Progenitor cell of endocrine pancreas (in vitro differentiated cells): ENCODE measurements at regions not wholly inside any gene's neighbourhood (a gene's known extent, or its start where the extent isn't known, plus 50 kb on each side); places are given as distances from the start of the nearest gene placed in this dataset.

Source experiments
- DNase-seq: peaks from one replicate; pipeline ENCODE4 v3.0.0; 2021; ENCODE audit warnings: low spot score; ENCODE audit not compliant: unreplicated experiment
- H3K27ac Mint-ChIP-seq: 2 replicates; pipeline ENCODE4 v1.8.0; 2021; ENCODE audit warnings: mild to moderate bottlenecking, moderate library complexity, mixed read lengths
- H3K27me3 Mint-ChIP-seq: 2 replicates; pipeline ENCODE4 v1.8.0; 2021; ENCODE audit warnings: mixed read lengths
- H3K36me3 Mint-ChIP-seq: 2 replicates; pipeline ENCODE4 v1.8.0; 2022; ENCODE audit warnings: mixed read lengths; ENCODE audit not compliant: insufficient read depth
- H3K4me1 Mint-ChIP-seq: 2 replicates; pipeline ENCODE4 v1.8.0; 2021; ENCODE audit warnings: low read depth, mixed read lengths
- H3K4me3 Mint-ChIP-seq: 2 replicates; pipeline ENCODE4 v1.8.0; 2021; ENCODE audit warnings: low read depth, mild to moderate bottlenecking, moderate library complexity, mixed read lengths
- H3K9me3 Mint-ChIP-seq: 2 replicates; pipeline ENCODE4 v1.8.0; 2021; ENCODE audit warnings: low read depth, mixed read lengths
- CTCF ChIP-seq: fragments of 200-600 bp; sonication (generic); IDR thresholded peaks from one replicate; pipeline ENCODE4 v1.5.0; 2021; ENCODE audit warnings: antibody characterized with exemption, mild to moderate bottlenecking; ENCODE audit not compliant: unreplicated experiment

- Mint-ChIP-seq H3K4me3 (no peak overlapping the region), H3K27me3 (peaks cover 17% of the 10 kb centered on the region), H3K36me3 (no peaks in the 10 kb centered on the region), H3K4me1 (no peaks in the 10 kb centered on the region), H3K27ac (no peak overlapping the region), H3K9me3 (no peaks in the 10 kb centered on the region)
- no peak for TF ChIP-seq CTCF
- DNase-seq = no peak
These were observed 512.3 kb downstream of the MCTP2 start for GRCh38 chr15:94743668-94744067.

GRCh38 chr15:94744080-94744793, 512.9 kb downstream of the MCTP2 start:
- Mint-ChIP-seq H3K27ac (no peak overlapping the region), H3K4me3 (no peak overlapping the region), H3K9me3 (no peaks in the 10 kb centered on the region), H3K27me3 (peaks cover 13% of the 10 kb centered on the region), H3K36me3 (no peaks in the 10 kb centered on the region), H3K4me1 (no peaks in the 10 kb centered on the region)
- no peak for DNase-seq
- TF ChIP-seq CTCF = no peak

- H3K4me3 Mint-ChIP-seq = no peak overlapping the region
These were observed 514.0 kb downstream of the MCTP2 start for GRCh38 chr15:94745371-94745770.

GRCh38 chr15:94747510-94747909, 516.1 kb downstream of the MCTP2 start:
- no peak overlapping the region for H3K4me3 Mint-ChIP-seq
- no peak for TF ChIP-seq CTCF
- no peaks in the 10 kb centered on the region for H3K4me1 Mint-ChIP-seq
- no peak overlapping the region for H3K27ac Mint-ChIP-seq
- peaks cover 19% of the 10 kb centered on the region for H3K27me3 Mint-ChIP-seq
- no peak for DNase-seq
- no peaks in the 10 kb centered on the region for H3K36me3 Mint-ChIP-seq
- H3K9me3 Mint-ChIP-seq = peaks cover 9% of the 10 kb centered on the region

More at GRCh38 chr15:94745371-94745770, 514.0 kb downstream of the MCTP2 start:
- peaks cover 13% of the 10 kb centered on the region for H3K27me3 Mint-ChIP-seq
- H3K36me3 Mint-ChIP-seq = no peaks in the 10 kb centered on the region
- no peak overlapping the region for H3K27ac Mint-ChIP-seq
- no peaks in the 10 kb centered on the region for H3K4me1 Mint-ChIP-seq
- H3K9me3 Mint-ChIP-seq = no peaks in the 10 kb centered on the region
- no peak for DNase-seq
- TF ChIP-seq CTCF = no peak

- Mint-ChIP-seq H3K4me1 (no peaks in the 10 kb centered on the region), H3K27ac (no peak overlapping the region), H3K27me3 (peaks cover 13% of the 10 kb centered on the region), H3K4me3 (no peak overlapping the region), H3K36me3 (no peaks in the 10 kb centered on the region), H3K9me3 (peaks cover 9% of the 10 kb centered on the region)
- no peak for DNase-seq
- TF ChIP-seq CTCF = no peak
These were observed 518.7 kb downstream of the MCTP2 start for GRCh38 chr15:94749811-94750617.
